HG03025 (cell line): ENCODE measurements at regions not wholly inside any gene's neighbourhood (a gene's known extent, or its start where the extent isn't known, plus 50 kb on each side); places are given as distances from the start of the nearest gene placed in this dataset.

ENCODE experiments used
- ATAC-seq: cut with Tn5 transposase; IDR thresholded peaks from one replicate; pipeline ENCODE4 v1.9.1; 2021; ENCODE audit warnings: mild to moderate bottlenecking, moderate library complexity; ENCODE audit not compliant: unreplicated experiment, low FRiP score

- ATAC-seq: no peak
These were observed 54.7 kb downstream of the GLUD2 start for GRCh38 chrX:121102101-121102500.

GRCh38 chrX:121103381-121103780, 56.0 kb downstream of the GLUD2 start:
- no peak for ATAC-seq

GRCh38 chrX:121106484-121107235, 59.2 kb downstream of the GLUD2 start:
- no peak for ATAC-seq

- ATAC-seq: no peak
These were observed 62.6 kb downstream of the GLUD2 start for GRCh38 chrX:121109986-121110385.

GRCh38 chrX:121110536-121110935, 63.1 kb downstream of the GLUD2 start:
- no peak for ATAC-seq

GRCh38 chrX:121114691-121115090, 67.3 kb downstream of the GLUD2 start:
- ATAC-seq: no peak

GRCh38 chrX:121120690-121121605, 73.5 kb downstream of the GLUD2 start:
- ATAC-seq: no peak

GRCh38 chrX:121122332-121122731, 74.9 kb downstream of the GLUD2 start:
- ATAC-seq: no peak

GRCh38 chrX:121128925-121129877, 81.8 kb downstream of the GLUD2 start:
- no peak for ATAC-seq

GRCh38 chrX:121132675-121133074, 85.3 kb downstream of the GLUD2 start:
- ATAC-seq: no peak

- no peak for ATAC-seq
These were observed 88.2 kb downstream of the GLUD2 start for GRCh38 chrX:121135488-121136207.

- ATAC-seq: no peak
These were observed 98.7 kb downstream of the GLUD2 start for GRCh38 chrX:121146059-121146628.

GRCh38 chrX:121150217-121150616, 102.8 kb downstream of the GLUD2 start:
- ATAC-seq: no peak

GRCh38 chrX:121151293-121151692, 103.9 kb downstream of the GLUD2 start:
- ATAC-seq: no peak

- ATAC-seq: no peak
These were observed 107.5 kb downstream of the GLUD2 start for GRCh38 chrX:121154858-121155404.

GRCh38 chrX:121160987-121161386, 113.6 kb downstream of the GLUD2 start:
- peak; percentile 85 for ATAC-seq

GRCh38 chrX:121161501-121161933, 114.1 kb downstream of the GLUD2 start:
- peak; percentile 65 for ATAC-seq

- no peak for ATAC-seq
These were observed 116.0 kb downstream of the GLUD2 start for GRCh38 chrX:121163443-121163842.

- ATAC-seq: no peak
These were observed 118.5 kb downstream of the GLUD2 start for GRCh38 chrX:121165930-121166359.
